ENCODE measurements at regions not wholly inside any gene's neighbourhood (a gene's known extent, or its start where the extent isn't known, plus 50 kb on each side); places are given as distances from the start of the nearest gene placed in this dataset.
"Not testable (repeated sequence)": the region's sequence is repeated elsewhere in the genome, so short reads cannot be mapped to it uniquely, and the experiment has no call there.

DNA sequence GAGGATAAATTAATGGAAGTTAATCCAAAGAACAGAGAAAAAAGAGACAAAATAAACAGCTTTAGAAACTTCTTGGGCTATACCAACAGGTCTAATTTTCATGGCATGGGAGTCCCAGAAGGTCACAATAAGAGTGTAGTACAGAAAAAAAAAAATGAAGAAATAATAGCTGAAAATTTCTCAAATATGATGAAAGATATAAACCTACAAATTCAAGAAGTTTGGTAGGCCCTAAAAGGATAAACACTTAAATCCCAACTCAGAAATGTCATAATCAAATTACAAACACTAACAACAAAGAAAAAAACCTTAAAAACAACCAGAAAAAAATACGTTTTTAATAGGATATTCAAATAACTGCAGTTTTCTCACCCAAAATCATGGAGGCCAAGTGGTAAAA, 229.3 kb upstream of the ZEB2 start:
- H3K27me3 ChIP-seq = no peaks in the 10 kb centered on the region
- H3K4me3 ChIP-seq = no peak overlapping the region
- H3K9me3 ChIP-seq (ENCODE audit: low read depth) = no peaks in the 10 kb centered on the region
- DNase-seq (ENCODE audit: low read depth in 1 of 2, low spot score in 1 of 2) = no peak
- TF ChIP-seq, protein P1, sequence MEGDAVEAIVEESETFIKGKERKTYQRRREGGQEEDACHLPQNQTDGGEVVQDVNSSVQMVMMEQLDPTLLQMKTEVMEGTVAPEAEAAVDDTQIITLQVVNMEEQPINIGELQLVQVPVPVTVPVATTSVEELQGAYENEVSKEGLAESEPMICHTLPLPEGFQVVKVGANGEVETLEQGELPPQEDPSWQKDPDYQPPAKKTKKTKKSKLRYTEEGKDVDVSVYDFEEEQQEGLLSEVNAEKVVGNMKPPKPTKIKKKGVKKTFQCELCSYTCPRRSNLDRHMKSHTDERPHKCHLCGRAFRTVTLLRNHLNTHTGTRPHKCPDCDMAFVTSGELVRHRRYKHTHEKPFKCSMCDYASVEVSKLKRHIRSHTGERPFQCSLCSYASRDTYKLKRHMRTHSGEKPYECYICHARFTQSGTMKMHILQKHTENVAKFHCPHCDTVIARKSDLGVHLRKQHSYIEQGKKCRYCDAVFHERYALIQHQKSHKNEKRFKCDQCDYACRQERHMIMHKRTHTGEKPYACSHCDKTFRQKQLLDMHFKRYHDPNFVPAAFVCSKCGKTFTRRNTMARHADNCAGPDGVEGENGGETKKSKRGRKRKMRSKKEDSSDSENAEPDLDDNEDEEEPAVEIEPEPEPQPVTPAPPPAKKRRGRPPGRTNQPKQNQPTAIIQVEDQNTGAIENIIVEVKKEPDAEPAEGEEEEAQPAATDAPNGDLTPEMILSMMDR (IDR thresholded peaks at IDR 0.05; ENCODE audit: low read depth, low read length) = no peak
- H3K27ac ChIP-seq = no peak overlapping the region
- H3K4me1 ChIP-seq (ENCODE audit: low read depth) = no peaks in the 10 kb centered on the region
- no peaks in the 10 kb centered on the region for H3K36me3 ChIP-seq

DNA sequence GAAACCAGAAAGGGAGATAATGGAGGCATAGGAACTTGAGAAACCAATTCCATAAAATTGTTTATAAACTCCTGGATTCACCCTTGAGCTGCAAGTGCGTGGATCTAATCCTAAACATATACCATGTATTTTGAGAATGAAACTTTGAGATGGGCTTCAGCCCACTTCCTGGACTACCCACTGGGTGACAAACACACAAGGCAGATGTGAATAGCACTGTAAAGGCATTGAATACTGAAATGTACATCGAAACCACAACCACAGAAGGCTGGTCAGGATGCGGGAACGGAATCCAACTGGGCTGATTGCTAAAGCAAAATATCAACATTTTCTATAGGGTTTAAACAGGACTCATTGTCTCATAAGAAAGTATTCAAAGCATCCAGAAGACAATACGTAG, 228.5 kb upstream of the ZEB2 start:
- Histone ChIP-seq H3K4me1 (ENCODE audit: low read depth) (no peaks in the 10 kb centered on the region), H3K27me3 (no peaks in the 10 kb centered on the region), H3K9me3 (ENCODE audit: low read depth) (no peaks in the 10 kb centered on the region), H3K4me3 (no peak overlapping the region), H3K36me3 (no peaks in the 10 kb centered on the region), H3K27ac (no peak overlapping the region)
- DNase-seq (ENCODE audit: low read depth in 1 of 2, low spot score in 1 of 2) = no peak
- TF ChIP-seq, protein P1 (IDR thresholded peaks at IDR 0.05; ENCODE audit: low read depth, low read length) = no peak

DNA sequence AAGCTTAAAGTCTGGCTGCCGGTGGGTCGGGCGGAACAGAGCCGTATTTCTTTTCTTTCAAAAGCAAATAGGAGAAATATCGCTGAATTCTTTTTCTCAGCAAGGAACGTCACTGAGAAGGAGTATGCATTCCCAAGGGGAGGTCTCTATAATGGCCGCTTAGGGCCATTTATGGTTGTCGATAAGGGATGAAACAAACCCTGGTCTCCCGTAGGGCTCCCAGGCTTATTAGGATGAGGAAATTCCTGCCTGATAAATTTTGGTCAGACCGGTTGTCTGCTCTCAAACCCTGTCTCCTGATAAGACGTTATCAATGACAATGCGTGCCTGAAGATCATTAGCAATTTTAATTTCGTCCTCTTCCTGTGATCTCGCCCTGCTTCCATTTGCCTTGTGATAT, 227.7 kb upstream of the ZEB2 start:
- H3K4me1 ChIP-seq (ENCODE audit: low read depth) = no peaks in the 10 kb centered on the region
- no peaks in the 10 kb centered on the region for H3K9me3 ChIP-seq (ENCODE audit: low read depth)
- no peaks in the 10 kb centered on the region for H3K36me3 ChIP-seq
- H3K4me3 ChIP-seq = no peak overlapping the region
- DNase-seq (ENCODE audit: low read depth in 1 of 2, low spot score in 1 of 2) = no peak
- H3K27me3 ChIP-seq = no peaks in the 10 kb centered on the region
- TF ChIP-seq, protein P1 (IDR thresholded peaks at IDR 0.05; ENCODE audit: low read depth, low read length) = no peak
- no peak overlapping the region for H3K27ac ChIP-seq

DNA sequence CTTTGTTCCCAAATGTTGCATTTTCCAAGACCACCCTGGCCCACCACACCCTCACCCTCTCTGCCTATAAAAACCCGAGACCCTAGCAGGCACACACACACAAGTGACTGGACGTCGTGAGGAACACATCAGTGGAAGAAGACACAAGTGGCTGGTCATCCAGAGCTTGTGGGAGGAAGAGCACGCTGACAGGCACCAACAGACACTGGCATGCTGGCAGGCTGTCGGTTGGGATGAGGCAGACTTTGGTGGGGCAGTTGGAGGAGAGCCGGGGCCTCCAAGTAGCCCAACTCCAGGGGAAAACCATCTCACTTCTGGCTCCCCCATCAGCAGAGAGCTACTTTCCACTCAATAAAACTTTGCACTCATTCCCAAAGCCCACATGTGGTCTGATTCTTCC, 225.5 kb upstream of the ZEB2 start:
- TF ChIP-seq, protein P1 (IDR thresholded peaks at IDR 0.05; ENCODE audit: low read depth, low read length) = no peak
- Histone ChIP-seq H3K27ac (no peak overlapping the region), H3K4me1 (ENCODE audit: low read depth) (no peaks in the 10 kb centered on the region), H3K27me3 (no peaks in the 10 kb centered on the region), H3K36me3 (no peaks in the 10 kb centered on the region), H3K4me3 (no peak overlapping the region), H3K9me3 (ENCODE audit: low read depth) (no peaks in the 10 kb centered on the region)
- no peak for DNase-seq (ENCODE audit: low read depth in 1 of 2, low spot score in 1 of 2)

DNA sequence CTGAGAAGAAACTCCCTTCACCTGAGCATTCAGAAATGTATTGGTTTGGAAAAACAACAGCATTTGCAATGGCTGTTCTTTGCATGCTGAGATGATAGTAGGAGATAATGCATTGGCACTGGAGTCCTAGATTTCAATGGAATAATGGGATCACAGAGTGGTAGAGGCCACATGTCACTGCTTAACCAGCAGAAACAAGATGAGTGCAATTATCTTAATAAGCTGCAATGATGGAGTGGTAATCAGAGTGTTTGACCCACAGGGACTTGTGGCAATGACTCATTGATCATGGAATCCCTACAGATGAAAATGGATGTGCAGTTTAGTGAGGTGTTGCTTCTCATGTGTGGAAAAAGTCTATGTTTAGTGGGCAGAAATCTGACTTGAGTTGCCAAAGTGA, 218.8 kb upstream of the ZEB2 start:
- Histone ChIP-seq H3K4me3 (no peak overlapping the region), H3K27me3 (no peaks in the 10 kb centered on the region), H3K9me3 (ENCODE audit: low read depth) (no peaks in the 10 kb centered on the region), H3K27ac (no peak overlapping the region), H3K4me1 (ENCODE audit: low read depth) (no peaks in the 10 kb centered on the region), H3K36me3 (no peaks in the 10 kb centered on the region)
- TF ChIP-seq, protein P1 (IDR thresholded peaks at IDR 0.05; ENCODE audit: low read depth, low read length) = no peak
- DNase-seq (ENCODE audit: low read depth in 1 of 2, low spot score in 1 of 2) = no peak

DNA sequence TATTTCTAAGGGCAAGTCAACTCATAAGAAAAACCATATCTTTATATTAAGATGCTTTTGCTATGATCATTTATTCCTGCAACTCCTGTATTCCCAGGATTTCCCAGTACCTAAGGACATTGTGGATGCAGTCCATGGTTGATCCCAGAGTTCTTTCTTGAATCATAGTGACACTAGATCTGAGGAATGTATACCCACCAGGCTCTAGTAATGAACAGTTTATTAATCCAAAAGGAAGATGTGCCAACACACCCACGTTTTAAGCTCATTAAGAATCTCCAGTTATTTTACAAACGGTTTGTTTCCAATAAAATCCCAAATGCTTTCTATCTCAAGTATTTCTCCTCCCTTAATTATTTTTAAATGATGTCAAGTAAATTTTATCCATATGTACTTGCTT, 210.8 kb upstream of the ZEB2 start:
- Histone ChIP-seq H3K9me3 (ENCODE audit: low read depth) (no peaks in the 10 kb centered on the region), H3K27me3 (no peaks in the 10 kb centered on the region), H3K27ac (no peak overlapping the region), H3K36me3 (no peaks in the 10 kb centered on the region), H3K4me3 (no peak overlapping the region), H3K4me1 (ENCODE audit: low read depth) (no peaks in the 10 kb centered on the region)
- no peak for DNase-seq (ENCODE audit: low read depth in 1 of 2, low spot score in 1 of 2)
- TF ChIP-seq, protein P1 (IDR thresholded peaks at IDR 0.05; ENCODE audit: low read depth, low read length) = no peak

DNA sequence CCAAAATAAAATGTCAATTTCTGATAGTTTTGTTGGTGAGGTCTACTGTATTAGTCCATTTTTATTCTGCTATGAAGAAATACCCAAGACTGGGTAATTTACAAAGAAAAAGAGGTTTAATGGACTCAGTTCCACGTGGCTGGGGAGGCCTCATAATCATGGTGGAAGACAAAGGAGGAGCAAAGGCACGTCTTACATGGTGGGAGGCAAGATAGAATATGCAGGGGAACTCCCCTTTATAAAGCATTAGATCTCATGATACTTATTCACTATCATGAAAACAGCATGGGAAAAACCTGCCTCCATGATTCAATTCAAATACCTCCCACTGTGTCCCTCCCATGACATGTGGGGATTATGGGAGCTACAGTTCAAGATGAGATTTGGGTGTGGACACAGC, 204.5 kb upstream of the ZEB2 start:
- H3K9me3 ChIP-seq (ENCODE audit: low read depth); H3K27me3 ChIP-seq; DNase-seq (ENCODE audit: low read depth in 1 of 2, low spot score in 1 of 2); H3K4me1 ChIP-seq (ENCODE audit: low read depth); H3K27ac ChIP-seq; H3K4me3 ChIP-seq; H3K36me3 ChIP-seq: not testable (repeated sequence)
